ENCODE measurements at regions not wholly inside any gene's neighbourhood (a gene's known extent, or its start where the extent isn't known, plus 50 kb on each side); places are given as distances from the start of the nearest gene placed in this dataset.

DNA sequence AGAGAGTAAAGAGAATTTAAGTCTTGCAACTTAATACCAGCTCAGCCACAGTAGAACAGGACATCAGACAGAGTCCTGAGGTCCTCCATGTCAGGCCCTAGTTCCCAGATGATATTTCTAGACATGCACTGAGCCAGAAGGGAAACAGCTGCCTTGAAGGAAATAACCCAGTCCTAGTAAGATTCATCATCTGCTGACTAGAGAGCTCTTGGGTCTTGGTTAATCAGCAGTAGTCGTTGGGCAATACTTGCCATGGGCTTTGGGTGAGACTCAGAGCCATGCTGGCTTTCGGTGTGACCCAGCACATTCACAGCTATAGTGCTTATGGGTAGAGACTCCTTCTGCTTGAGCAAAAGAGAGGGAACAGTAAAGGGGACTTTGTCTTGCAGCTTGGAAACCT is 379.1 kb downstream of the AR start (continued):
- TF ChIP-seq, protein P1, sequence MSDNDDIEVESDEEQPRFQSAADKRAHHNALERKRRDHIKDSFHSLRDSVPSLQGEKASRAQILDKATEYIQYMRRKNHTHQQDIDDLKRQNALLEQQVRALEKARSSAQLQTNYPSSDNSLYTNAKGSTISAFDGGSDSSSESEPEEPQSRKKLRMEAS (IDR thresholded peaks at IDR 0.05) = no peak
- TF ChIP-seq FOXA1 (IDR thresholded peaks at IDR 0.05) = no peak

DNA sequence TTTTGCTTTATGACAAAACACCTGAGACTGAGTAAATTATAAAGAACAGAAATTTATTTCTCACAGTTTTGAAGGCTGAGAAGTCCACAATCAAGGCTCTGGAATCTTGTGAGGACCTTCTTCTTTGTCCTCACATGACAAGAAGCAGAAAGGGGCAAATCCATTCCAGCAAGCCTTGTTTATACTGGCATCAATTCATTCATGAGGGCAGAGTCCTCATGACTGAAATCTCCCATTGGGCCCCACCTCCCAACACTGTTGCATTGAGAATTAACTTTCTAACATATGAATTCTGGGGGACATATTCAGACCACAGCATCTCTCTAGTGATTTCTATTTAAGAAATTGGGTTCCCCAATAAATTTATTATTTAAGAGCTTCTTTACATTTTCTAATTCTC is 395.4 kb downstream of the AR start:
- Histone ChIP-seq H3K4me3 (ENCODE audit: low read depth in 1 of 3, low read length in 3 of 3) (no peak overlapping the region), H3K27ac (ENCODE audit: low read depth in 1 of 2, low read length in 2 of 2) (no peak overlapping the region), H3K4me1 (ENCODE audit: control insufficient read depth in 4 of 4, insufficient read depth in 4 of 4, low read length in 3 of 4) (peaks cover 0 to 3% (median 0%) of the 10 kb centered on the region in 4 donors), H3K9ac (ENCODE audit: low read depth in 1 of 2, low read length in 2 of 2) (no peak overlapping the region), H3K27me3 (ENCODE audit: control insufficient read depth in 4 of 4, insufficient read depth in 4 of 4, low read length in 3 of 4) (peaks cover 0 to 2% (median 0%) of the 10 kb centered on the region in 4 donors), H3K9me3 (ENCODE audit: control insufficient read depth in 4 of 4, low read length in 3 of 4) (no peaks in the 10 kb centered on the region), H3K36me3 (ENCODE audit: control insufficient read depth in 4 of 4, insufficient read depth in 3 of 4, low read depth in 1 of 4, low read length in 3 of 4) (no peaks in the 10 kb centered on the region)
- TF ChIP-seq RXRA (IDR thresholded peaks at IDR 0.05) (peak in 1 of 2 donors; percentile 12), HNF4G (IDR thresholded peaks at IDR 0.05) (peak; percentile 35), JUND (IDR thresholded peaks at IDR 0.05) (peak in 1 of 2 donors; percentile 13), FOXA2 (IDR thresholded peaks at IDR 0.05) (peak; percentile 56), FOXA1 (IDR thresholded peaks at IDR 0.05) (peak; percentile 14), HNF4A (conservative IDR thresholded peaks at IDR 0.05) (peak; percentile 70 to 71)
- TF ChIP-seq, protein P1 (IDR thresholded peaks at IDR 0.05) = no peak
- TF ChIP-seq, protein P2, sequence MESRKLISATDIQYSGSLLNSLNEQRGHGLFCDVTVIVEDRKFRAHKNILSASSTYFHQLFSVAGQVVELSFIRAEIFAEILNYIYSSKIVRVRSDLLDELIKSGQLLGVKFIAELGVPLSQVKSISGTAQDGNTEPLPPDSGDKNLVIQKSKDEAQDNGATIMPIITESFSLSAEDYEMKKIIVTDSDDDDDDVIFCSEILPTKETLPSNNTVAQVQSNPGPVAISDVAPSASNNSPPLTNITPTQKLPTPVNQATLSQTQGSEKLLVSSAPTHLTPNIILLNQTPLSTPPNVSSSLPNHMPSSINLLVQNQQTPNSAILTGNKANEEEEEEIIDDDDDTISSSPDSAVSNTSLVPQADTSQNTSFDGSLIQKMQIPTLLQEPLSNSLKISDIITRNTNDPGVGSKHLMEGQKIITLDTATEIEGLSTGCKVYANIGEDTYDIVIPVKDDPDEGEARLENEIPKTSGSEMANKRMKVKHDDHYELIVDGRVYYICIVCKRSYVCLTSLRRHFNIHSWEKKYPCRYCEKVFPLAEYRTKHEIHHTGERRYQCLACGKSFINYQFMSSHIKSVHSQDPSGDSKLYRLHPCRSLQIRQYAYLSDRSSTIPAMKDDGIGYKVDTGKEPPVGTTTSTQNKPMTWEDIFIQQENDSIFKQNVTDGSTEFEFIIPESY (IDR thresholded peaks at IDR 0.05) = no peak
- no peak for DNase-seq (ENCODE audit: low spot score)

DNA sequence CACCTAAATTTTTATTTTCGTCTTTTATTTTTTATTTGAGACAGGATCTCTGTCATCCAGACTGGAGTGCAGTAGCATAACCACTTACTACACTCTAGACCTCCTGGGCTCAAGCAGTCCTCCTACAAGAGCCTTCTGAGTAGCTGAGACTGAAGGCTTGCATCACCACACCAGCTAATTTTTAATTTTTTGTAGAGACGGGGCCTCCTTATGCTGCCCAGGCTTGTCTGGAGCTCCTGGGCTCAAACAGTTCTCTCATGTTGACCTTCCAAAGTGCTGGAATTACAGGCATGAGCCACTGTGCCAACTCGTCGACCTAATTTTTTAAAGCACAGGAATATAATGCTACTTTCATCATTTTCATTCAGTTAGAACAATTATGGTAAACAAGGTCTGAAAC is 405.4 kb downstream of the AR start:
- WGBS = 14% methylated on average over 4 of the region's 4 CpGs

DNA sequence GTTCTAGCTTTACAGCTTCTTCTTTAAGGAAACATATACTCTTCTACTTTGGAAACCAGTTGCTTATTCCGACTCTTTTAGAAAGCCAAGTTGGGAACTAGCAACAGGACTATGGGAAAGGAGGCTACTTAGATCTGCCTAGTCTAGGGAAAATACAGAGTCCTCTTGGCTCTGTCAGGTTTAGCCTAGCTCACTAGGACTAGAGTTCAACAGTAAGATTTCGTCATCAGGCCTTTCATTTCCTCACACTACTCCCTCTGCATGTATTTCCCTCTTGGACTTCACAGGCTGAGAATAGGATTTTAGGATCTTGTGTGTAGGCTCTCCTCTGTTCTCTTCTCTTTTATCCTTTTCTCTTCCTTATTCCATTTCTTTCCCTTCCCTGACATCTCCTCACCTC is 409.8 kb downstream of the AR start:
- Histone ChIP-seq H3K4me3 (ENCODE audit: low read depth in 1 of 3, low read length in 3 of 3) (no peak overlapping the region), H3K36me3 (ENCODE audit: control insufficient read depth in 4 of 4, insufficient read depth in 3 of 4, low read depth in 1 of 4, low read length in 3 of 4) (no peaks in the 10 kb centered on the region), H3K4me1 (ENCODE audit: control insufficient read depth in 4 of 4, insufficient read depth in 4 of 4, low read length in 3 of 4) (peaks cover 0 to 3% (median 0%) of the 10 kb centered on the region in 4 donors), H3K27me3 (ENCODE audit: control insufficient read depth in 4 of 4, insufficient read depth in 4 of 4, low read length in 3 of 4) (no peaks in the 10 kb centered on the region), H3K9ac (ENCODE audit: low read depth in 1 of 2, low read length in 2 of 2) (no peak overlapping the region), H3K9me3 (ENCODE audit: control insufficient read depth in 4 of 4, low read length in 3 of 4) (no peaks in the 10 kb centered on the region), H3K27ac (ENCODE audit: low read depth in 1 of 2, low read length in 2 of 2) (no peak overlapping the region)
- TF ChIP-seq TAF1 (conservative IDR thresholded peaks at IDR 0.05) (no peak), EGR1 (IDR thresholded peaks at IDR 0.05; ENCODE audit: low read depth in 2 of 2) (no peak), HNF4A (conservative IDR thresholded peaks at IDR 0.05) (peak; percentile 14 to 43), RAD21 (IDR thresholded peaks at IDR 0.05) (no peak)
- TF ChIP-seq, protein P3, sequence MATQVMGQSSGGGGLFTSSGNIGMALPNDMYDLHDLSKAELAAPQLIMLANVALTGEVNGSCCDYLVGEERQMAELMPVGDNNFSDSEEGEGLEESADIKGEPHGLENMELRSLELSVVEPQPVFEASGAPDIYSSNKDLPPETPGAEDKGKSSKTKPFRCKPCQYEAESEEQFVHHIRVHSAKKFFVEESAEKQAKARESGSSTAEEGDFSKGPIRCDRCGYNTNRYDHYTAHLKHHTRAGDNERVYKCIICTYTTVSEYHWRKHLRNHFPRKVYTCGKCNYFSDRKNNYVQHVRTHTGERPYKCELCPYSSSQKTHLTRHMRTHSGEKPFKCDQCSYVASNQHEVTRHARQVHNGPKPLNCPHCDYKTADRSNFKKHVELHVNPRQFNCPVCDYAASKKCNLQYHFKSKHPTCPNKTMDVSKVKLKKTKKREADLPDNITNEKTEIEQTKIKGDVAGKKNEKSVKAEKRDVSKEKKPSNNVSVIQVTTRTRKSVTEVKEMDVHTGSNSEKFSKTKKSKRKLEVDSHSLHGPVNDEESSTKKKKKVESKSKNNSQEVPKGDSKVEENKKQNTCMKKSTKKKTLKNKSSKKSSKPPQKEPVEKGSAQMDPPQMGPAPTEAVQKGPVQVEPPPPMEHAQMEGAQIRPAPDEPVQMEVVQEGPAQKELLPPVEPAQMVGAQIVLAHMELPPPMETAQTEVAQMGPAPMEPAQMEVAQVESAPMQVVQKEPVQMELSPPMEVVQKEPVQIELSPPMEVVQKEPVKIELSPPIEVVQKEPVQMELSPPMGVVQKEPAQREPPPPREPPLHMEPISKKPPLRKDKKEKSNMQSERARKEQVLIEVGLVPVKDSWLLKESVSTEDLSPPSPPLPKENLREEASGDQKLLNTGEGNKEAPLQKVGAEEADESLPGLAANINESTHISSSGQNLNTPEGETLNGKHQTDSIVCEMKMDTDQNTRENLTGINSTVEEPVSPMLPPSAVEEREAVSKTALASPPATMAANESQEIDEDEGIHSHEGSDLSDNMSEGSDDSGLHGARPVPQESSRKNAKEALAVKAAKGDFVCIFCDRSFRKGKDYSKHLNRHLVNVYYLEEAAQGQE (IDR thresholded peaks at IDR 0.05) = no peak
- TF ChIP-seq, protein P4, sequence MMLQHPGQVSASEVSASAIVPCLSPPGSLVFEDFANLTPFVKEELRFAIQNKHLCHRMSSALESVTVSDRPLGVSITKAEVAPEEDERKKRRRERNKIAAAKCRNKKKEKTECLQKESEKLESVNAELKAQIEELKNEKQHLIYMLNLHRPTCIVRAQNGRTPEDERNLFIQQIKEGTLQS (IDR thresholded peaks at IDR 0.05) = peak; percentile 43
- 47% methylated on average over 2 of the region's 2 CpGs for WGBS
- no peak for DNase-seq (ENCODE audit: low spot score)

More for the DNA sequence above, 405.4 kb downstream of the AR start:
- no peak overlapping the region for H3K4me3 ChIP-seq (ENCODE audit: low read depth in 1 of 3, low read length in 3 of 3)
- no peak overlapping the region for H3K27ac ChIP-seq (ENCODE audit: low read depth in 1 of 2, low read length in 2 of 2)
- TF ChIP-seq TAF1 (conservative IDR thresholded peaks at IDR 0.05) (no peak), RAD21 (IDR thresholded peaks at IDR 0.05) (no peak)
- TF ChIP-seq, protein P5, sequence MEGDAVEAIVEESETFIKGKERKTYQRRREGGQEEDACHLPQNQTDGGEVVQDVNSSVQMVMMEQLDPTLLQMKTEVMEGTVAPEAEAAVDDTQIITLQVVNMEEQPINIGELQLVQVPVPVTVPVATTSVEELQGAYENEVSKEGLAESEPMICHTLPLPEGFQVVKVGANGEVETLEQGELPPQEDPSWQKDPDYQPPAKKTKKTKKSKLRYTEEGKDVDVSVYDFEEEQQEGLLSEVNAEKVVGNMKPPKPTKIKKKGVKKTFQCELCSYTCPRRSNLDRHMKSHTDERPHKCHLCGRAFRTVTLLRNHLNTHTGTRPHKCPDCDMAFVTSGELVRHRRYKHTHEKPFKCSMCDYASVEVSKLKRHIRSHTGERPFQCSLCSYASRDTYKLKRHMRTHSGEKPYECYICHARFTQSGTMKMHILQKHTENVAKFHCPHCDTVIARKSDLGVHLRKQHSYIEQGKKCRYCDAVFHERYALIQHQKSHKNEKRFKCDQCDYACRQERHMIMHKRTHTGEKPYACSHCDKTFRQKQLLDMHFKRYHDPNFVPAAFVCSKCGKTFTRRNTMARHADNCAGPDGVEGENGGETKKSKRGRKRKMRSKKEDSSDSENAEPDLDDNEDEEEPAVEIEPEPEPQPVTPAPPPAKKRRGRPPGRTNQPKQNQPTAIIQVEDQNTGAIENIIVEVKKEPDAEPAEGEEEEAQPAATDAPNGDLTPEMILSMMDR (IDR thresholded peaks at IDR 0.05; ENCODE audit: low read depth, low read length, missing input control) = no peak
- no peaks in the 10 kb centered on the region for H3K36me3 ChIP-seq (ENCODE audit: control insufficient read depth in 4 of 4, insufficient read depth in 3 of 4, low read depth in 1 of 4, low read length in 3 of 4)
- no peak for DNase-seq (ENCODE audit: low spot score)
- no peak overlapping the region for H3K9ac ChIP-seq (ENCODE audit: low read depth in 1 of 2, low read length in 2 of 2)
- H3K4me1 ChIP-seq (ENCODE audit: control insufficient read depth in 4 of 4, insufficient read depth in 4 of 4, low read length in 3 of 4) = peaks cover 0 to 3% (median 0%) of the 10 kb centered on the region in 4 donors
- no peaks in the 10 kb centered on the region for H3K9me3 ChIP-seq (ENCODE audit: control insufficient read depth in 4 of 4, low read length in 3 of 4)
- H3K27me3 ChIP-seq (ENCODE audit: control insufficient read depth in 4 of 4, insufficient read depth in 4 of 4, low read length in 3 of 4) = no peaks in the 10 kb centered on the region

Measured in liver (tissue), 8 donors.